Peyer's patch (tissue), 4 donors: ENCODE measurements at regions not wholly inside any gene's neighbourhood (a gene's known extent, or its start where the extent isn't known, plus 50 kb on each side); places are given as distances from the start of the nearest gene placed in this dataset.

Source experiments
- POLR2A ChIP-seq, 2 donors: fragments of 450-650 bp; IDR thresholded peaks; one replicate each; pipeline ENCODE4 v1.5.1; 2017; ENCODE audit warnings: antibody characterized with exemption in 2 of 2, mild to moderate bottlenecking in 2 of 2, moderate library complexity in 2 of 2
- TF ChIP-seq, protein P1 (sequence below), 6 experiments: fragments of 450-650 bp in 4 of 6; fragments of 200-600 bp in 2 of 6; sonication (generic) in 1 of 6; IDR thresholded peaks; one replicate each; pipeline ENCODE4 v1.5.1; 2017 to 2019; ENCODE audit warnings: antibody characterized with exemption in 6 of 6, mild to moderate bottlenecking in 3 of 6, moderate library complexity in 1 of 6

DNA sequence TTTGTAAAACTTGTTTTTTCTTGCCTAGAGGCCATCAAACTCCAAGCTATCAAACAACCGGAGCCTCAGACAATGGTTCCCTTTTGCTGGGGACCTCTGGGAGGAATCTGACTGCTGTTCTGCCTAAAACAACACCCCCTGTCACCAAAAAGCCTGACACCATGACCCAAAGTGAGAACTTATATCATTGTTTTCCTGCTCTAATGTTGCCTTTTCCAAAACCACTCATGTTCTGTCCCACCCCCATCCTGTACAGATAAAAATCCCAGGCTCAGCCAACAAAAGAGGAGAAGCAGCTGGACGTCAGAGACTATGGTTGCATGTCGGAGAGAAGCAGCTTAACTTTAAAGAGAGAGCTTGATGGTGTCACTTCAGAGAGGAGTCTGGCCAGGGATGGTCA is 327.2 kb upstream of the CXADR start:
- TF ChIP-seq, protein P1, sequence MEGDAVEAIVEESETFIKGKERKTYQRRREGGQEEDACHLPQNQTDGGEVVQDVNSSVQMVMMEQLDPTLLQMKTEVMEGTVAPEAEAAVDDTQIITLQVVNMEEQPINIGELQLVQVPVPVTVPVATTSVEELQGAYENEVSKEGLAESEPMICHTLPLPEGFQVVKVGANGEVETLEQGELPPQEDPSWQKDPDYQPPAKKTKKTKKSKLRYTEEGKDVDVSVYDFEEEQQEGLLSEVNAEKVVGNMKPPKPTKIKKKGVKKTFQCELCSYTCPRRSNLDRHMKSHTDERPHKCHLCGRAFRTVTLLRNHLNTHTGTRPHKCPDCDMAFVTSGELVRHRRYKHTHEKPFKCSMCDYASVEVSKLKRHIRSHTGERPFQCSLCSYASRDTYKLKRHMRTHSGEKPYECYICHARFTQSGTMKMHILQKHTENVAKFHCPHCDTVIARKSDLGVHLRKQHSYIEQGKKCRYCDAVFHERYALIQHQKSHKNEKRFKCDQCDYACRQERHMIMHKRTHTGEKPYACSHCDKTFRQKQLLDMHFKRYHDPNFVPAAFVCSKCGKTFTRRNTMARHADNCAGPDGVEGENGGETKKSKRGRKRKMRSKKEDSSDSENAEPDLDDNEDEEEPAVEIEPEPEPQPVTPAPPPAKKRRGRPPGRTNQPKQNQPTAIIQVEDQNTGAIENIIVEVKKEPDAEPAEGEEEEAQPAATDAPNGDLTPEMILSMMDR (IDR thresholded peaks at IDR 0.05), result no peak
- no peak for TF ChIP-seq POLR2A (IDR thresholded peaks at IDR 0.05)
